NK-92 treated with Interleukin-12 subunit alpha and Interleukin-12 subunit beta, amount 100 ng/mL, for 24 hours (cell line): ENCODE measurements at regions not wholly inside any gene's neighbourhood (a gene's known extent, or its start where the extent isn't known, plus 50 kb on each side); places are given as distances from the start of the nearest gene placed in this dataset.
"Not testable (repeated sequence)": the region's sequence is repeated elsewhere in the genome, so short reads cannot be mapped to it uniquely, and the experiment has no call there.

ENCODE experiments used
- DNase-seq: peaks from one replicate; lab custom pipeline; 2025; lab: John Stamatoyannopoulos, UW

GRCh38 chr18:1133541-1133940 lies 228.9 kb downstream of the ADCYAP1 start:
- no peak for DNase-seq

- no peak for DNase-seq
Observed at GRCh38 chr18:1147730-1148129, 243.1 kb downstream of the ADCYAP1 start.

- DNase-seq = no peak
Observed at GRCh38 chr18:1149709-1150108, 245.0 kb downstream of the ADCYAP1 start.

DNA sequence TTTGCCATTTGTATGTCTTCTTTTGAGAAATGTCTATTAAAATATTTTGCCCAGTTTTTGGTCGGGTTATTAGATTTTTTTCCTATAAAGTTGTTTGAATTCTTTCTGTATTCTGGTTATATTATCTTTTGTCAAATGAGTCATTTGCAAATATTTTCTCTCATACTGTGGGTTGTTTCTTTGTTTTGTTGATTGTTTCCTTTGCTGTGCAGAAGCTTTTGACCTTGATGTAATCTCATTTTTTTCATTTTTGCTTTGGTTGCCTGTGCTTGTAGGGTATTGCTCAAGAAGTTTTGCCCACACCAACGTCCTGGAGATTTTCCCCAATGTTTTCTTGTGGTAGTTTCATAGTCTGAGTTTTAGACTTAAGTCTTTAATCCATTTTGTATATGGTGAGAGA lies 245.7 kb downstream of the ADCYAP1 start:
- DNase-seq = no peak

DNA sequence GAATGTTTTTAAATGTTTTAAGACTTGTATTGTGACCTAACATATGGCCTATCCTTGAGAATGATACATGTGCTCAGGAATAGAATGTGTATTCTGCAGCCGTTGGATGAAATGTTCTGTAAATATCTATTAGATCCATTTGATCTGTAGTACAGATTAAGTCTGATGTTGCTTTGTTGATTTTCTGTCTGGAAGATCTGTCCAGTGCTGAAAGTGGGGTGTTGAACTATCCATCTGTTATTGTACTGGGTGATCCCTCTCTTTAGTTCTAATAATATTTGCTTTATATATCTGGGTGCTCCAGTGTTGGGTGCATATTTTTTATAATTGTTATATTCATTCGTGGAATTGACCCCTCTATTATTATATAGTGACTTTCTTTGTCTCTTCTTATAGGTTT lies 248.3 kb downstream of the ADCYAP1 start:
- DNase-seq = not testable (repeated sequence)

GRCh38 chr18:1173593-1173992 lies 268.9 kb downstream of the ADCYAP1 start:
- DNase-seq = no peak

DNA sequence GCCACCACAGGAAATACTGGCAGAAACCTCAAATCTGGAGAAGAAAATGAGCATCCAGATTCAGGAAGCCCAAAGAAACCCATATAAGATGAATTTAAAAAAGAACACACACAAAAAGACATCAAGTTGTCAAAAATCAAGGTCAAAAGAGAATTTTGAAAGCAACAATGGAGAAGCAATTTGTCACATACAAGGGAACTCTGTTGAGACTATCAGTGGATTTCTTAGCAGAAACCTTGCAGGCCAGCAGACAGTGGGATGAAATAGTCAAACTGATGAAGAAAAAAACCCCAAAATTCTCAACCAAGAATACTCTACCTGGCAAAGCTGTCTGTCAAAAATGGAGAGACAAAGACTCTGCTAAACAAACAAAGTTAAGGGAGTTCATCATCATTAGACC lies 272.6 kb downstream of the ADCYAP1 start:
- DNase-seq = no peak

DNA sequence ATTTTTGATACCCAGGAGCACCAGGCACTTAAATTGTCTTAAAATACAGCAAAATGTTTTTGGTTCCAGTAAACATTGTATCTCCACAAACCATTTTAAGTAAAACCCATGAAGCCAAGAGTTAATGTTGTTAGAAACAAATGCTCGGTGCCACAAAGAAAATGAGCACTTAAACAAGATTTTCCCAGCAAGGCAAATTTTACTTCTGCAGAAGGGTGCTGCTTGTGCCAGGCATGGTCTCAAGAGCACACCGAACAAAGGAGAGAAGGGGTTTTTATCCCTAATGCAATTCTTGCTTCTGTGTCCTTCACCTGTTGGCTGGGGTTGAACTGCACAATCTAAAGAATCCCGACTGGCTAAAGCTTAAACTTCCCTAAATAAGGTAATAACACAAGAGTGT lies 286.7 kb downstream of the ADCYAP1 start:
- no peak for DNase-seq

- no peak for DNase-seq
Observed at GRCh38 chr18:1213126-1213525, 308.5 kb downstream of the ADCYAP1 start.

DNA sequence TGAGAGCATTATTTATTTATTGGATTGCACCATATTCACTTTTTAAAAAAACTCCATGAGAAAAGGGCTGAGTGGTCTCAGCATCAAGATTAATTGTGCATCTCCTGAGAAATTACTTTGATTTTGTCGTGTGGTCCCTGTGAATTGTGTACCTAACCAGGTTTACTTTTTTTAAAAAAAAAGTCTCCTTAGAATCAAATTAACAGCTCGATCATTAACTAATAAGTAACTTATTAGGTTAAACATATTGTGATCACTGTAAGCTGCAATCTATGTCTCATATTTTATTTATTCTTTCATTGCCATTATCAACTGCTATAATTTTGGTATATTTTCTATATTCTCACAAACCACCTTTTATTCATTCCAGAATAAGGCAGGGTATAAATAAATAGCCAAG lies 318.2 kb downstream of the ADCYAP1 start:
- DNase-seq = no peak

GRCh38 chr18:1227025-1227424 lies 322.4 kb downstream of the ADCYAP1 start:
- DNase-seq = no peak

- no peak for DNase-seq
Observed at GRCh38 chr18:1229634-1230033, 325.0 kb downstream of the ADCYAP1 start.

DNA sequence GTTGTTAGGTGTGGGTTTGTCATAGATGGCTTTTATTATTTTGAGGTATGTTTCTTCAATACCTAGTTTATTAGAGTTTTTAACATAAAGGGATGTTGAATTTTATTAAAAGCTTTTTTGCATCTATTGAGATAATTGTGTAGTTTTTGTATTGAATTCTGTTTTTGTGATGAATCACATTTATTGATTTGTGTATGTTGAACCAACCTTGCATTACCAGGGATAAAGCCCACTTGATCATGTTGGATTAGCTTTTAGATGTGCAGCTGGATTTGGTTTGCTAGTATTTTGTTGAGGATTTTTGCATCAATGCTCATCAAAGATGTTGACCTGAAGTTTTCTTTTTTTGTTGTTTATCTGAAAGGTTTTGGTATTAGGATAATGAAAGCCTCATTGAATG lies 328.2 kb downstream of the ADCYAP1 start:
- DNase-seq = no peak

DNA sequence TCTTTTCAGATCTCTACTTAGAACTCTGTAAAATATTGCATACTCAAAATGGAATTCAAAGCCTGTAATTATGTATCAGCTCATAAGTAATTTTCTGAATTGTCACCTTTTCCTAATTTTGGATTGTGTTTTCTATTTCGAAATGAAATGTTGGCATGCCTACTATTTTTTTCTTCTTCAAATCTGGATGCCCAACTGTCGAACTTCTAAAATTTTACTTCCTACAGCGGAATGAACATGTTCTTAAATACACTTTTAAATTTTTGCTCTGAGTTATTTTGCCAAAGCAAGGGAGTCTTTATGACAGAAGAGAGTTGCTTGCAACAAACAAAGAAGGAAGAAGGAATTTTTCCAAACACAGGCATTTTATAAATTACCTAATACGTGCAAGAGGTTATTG lies 336.0 kb downstream of the ADCYAP1 start:
- DNase-seq = no peak

GRCh38 chr18:1244397-1245122 lies 339.9 kb downstream of the ADCYAP1 start:
- DNase-seq = no peak

DNA sequence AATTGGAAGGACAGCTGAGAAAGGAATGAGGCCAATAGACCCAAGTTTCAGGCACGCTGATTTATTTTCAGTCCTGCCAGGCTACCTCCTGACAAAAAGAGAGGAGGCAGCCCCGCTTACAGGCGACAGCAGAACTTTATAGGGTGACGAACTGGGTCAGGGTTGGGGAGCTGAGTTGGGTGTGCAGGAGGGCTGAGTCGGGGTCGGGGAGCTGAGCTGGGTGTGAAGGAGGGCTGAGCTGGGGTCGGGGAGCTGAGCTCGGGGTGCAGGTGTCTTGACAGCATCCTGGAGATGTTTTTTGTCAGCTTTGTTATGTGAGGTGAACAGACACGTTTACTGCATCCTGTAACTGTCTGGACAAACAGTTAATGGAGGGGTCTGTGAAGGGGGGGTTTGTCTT lies 342.2 kb downstream of the ADCYAP1 start:
- no peak for DNase-seq

DNA sequence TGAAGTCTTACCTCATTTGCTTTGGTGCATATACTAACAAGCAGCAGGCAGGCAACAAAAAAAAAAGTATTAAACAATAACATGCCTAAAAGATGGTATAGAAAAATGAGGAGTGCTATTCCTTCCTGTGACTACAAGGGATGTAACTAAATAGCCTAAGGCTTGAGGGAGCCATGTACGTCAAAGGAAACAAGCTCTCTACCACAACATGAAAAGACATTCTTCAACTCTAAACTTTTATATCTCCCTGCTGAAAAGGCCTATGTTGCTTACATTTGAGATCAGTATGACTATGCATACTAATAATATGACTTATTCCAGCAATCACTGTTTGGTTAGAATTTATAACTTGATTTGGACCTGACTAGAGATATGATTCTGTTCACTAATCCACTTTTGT lies 347.9 kb downstream of the ADCYAP1 start:
- DNase-seq = no peak

DNA sequence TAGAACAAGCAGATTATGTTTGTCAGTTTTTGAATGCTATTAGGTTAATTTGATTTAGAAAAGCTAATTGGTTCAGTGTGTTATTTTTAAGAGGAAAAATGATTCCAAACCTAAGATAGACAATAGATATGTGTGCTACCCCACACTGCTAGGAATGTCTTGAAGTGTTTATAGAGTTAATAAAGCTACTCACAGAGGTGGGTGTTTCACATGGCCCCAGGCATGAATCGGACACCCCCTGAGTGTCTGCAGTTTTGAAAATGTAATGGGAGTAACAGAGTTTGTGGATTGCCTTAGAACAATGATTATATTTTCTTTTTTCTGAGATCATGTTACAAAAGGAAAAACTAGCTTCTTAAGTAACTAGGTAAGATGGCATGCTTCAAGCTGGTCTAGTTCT lies 348.3 kb downstream of the ADCYAP1 start:
- no peak for DNase-seq

DNA sequence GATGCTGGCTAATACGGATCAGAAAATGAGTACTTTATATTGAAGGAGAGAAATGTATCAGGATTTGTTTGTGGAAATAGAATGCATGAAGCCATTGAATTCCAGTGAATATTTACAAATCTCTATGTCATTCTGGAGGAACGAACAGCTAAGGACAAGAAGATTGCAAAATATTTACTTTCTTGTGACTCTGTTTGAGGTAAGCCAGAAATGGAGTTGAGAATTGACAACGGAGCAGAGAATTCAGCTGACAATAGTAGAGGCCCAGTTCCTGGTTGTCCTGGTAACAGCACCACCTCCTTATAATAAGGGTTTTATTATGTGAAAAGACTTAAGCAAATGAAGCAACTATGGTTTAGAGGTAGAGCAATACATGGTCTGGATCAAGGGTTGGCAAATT lies 349.2 kb downstream of the ADCYAP1 start:
- no peak for DNase-seq

DNA sequence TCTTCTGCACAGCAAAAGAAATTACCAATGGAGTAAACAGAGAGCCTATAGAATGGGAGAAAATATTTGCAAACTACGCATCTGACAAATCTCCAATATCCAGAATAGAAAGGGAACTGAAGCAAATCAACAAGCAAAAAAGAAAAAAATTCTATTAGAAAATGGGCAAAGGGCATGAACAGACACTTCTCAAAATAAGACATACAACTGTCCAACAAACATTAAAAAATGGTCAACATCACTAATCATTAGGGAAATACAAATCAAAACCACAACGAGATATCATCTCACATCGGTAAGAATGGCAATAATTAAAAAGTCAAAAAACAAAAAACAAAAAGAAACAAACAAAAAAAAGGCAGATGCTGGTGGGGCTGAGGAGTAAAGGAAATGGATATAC lies 356.4 kb downstream of the ADCYAP1 start:
- DNase-seq = no peak

- no peak for DNase-seq
Observed at GRCh38 chr18:1267021-1267420, 362.4 kb downstream of the ADCYAP1 start.

DNA sequence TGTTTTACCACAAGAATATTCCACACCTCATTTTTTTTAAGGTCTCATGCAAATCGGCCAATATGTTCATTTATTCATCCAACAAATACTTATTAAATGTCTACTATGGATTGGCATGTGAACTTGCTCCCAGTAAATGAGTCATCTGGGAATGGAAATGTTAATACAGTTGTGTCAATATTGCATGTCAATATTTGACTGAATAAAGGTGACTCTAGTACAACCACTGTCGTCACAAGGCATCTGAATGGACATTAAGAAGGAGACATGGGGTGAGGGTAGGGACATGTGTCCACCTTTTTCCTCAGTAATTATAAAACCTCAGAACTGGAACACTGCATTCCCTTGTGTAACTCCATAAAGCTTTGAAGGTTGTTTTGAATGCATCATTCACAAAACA lies 365.4 kb downstream of the ADCYAP1 start:
- no peak for DNase-seq

DNA sequence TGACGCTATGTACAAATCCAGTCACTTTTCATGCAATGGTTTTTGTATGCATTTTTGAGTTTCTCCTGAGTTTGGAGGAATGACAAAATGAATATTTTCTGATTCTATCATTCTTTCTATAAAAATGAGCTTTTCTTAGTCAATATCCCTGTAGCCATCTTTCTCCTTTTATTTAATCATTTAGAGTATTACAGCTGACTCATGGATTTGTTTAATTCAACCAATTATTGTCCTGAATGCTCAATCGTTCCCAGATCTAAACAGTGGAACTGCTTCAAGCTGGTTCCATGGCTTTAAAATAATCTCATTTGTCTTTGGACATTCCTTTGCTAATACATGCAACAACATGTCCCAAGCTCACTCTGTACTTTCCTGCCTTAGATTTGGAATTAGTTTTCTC lies 368.8 kb downstream of the ADCYAP1 start:
- DNase-seq = no peak

DNA sequence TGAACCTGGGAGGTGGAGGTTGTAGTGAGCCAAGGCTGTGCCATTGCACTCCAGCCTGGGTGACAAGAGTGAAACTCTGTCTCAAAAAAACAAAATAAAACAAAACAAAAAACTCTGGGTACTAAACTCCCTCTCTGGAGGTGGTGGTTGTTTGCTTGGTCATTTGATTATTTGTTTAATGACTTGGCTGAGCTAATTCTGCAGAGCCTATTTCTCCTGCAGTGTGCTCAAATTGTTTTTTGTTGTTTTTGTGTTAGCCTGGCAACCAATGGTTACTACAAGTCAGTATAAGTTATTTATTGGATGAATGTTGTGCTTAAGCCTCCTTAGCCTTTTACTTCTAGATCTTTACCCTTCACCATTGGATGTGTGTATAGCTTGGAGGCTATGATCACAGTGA lies 387.5 kb downstream of the ADCYAP1 start:
- no peak for DNase-seq

GRCh38 chr18:1294229-1294628 lies 389.6 kb downstream of the ADCYAP1 start:
- DNase-seq = no peak
